Gastrocnemius medialis (tissue), 4 donors: ENCODE measurements at regions not wholly inside any gene's neighbourhood (a gene's known extent, or its start where the extent isn't known, plus 50 kb on each side); places are given as distances from the start of the nearest gene placed in this dataset.

Experiments used
- ATAC-seq, 2 donors: fragments of 150-250 bp; one replicate each; pipeline ENCODE4 v1.9.1; 2016
- DNase-seq, 2 donors: peaks; one replicate each; pipeline ENCODE4 v3.0.0-alpha.2; 2019
- H3K27ac ChIP-seq, 4 donors: fragments of 200-600 bp; sonication (generic); 1 replicate in 1 of 4; 2 replicates in 3 of 4; pipeline ENCODE4 v1.5.1; 2016 to 2018; ENCODE audit warnings: mild to moderate bottlenecking in 2 of 4, moderate library complexity in 1 of 4
- H3K27me3 ChIP-seq, 3 donors: fragments of 200-600 bp; sonication (generic) in 2 of 3; 1 replicate in 1 of 3; 2 replicates in 2 of 3; pipeline versions ENCODE4 v1.5.1 to v1.6.0; 2016 to 2019; ENCODE audit warnings: mild to moderate bottlenecking in 1 of 3, moderate library complexity in 1 of 3
- H3K36me3 ChIP-seq, 2 donors: fragments of 200-600 bp; sonication (generic) in 1 of 2; one replicate each; pipeline ENCODE4 v1.5.1; 2017 to 2018
- H3K4me1 ChIP-seq, 2 donors: fragments of 200-600 bp; sonication (generic) in 1 of 2; one replicate each; pipeline ENCODE4 v1.5.1; 2016 to 2017; ENCODE audit warnings: mild to moderate bottlenecking in 2 of 2
- H3K4me3 ChIP-seq, 4 donors: fragments of 200-600 bp; sonication (generic) in 3 of 4; 1 replicate in 1 of 4; 2 replicates in 3 of 4; pipeline ENCODE4 v1.5.1; 2016 to 2019; ENCODE audit warnings: mild to moderate bottlenecking in 2 of 4
- H3K9me3 ChIP-seq, 3 donors: fragments of 200-600 bp; sonication (generic) in 2 of 3; 1 replicate in 1 of 3; 2 replicates in 2 of 3; pipeline ENCODE4 v1.5.1; 2016 to 2019
- POLR2A ChIP-seq, 2 donors: fragments of 450-650 bp; IDR thresholded peaks; one replicate each; pipeline ENCODE4 v1.6.1; 2017; ENCODE audit warnings: antibody characterized with exemption in 2 of 2, mild to moderate bottlenecking in 2 of 2, moderate library complexity in 2 of 2
- in situ Hi-C, 4 donors: fragments of 200-750 bp; cut with MboI; loops; one replicate each; pipeline versions ENCODE4 v1.15.0 to v1.8.0; 2017; ENCODE audit warnings: low sequenced_read_pairs in 4 of 4
- intact Hi-C: fragments of 100-400 bp; cut with DNase I; formaldehyde crosslinking; loops from one replicate; pipeline ENCODE4 v1.15.1; 2023; ENCODE audit warnings: low total_unique reads
- TF ChIP-seq, protein P1 (sequence below), 5 experiments: fragments of 450-650 bp in 3 of 5; fragments of 200-600 bp in 2 of 5; sonication (generic) in 2 of 5; IDR thresholded peaks in 4 of 5; conservative IDR thresholded peaks in 1 of 5; 1 replicate in 4 of 5; 2 replicates in 1 of 5; pipeline ENCODE4 v1.5.1; 2016 to 2019; ENCODE audit warnings: antibody characterized with exemption in 5 of 5, mild to moderate bottlenecking in 3 of 5, moderate library complexity in 3 of 5

DNA sequence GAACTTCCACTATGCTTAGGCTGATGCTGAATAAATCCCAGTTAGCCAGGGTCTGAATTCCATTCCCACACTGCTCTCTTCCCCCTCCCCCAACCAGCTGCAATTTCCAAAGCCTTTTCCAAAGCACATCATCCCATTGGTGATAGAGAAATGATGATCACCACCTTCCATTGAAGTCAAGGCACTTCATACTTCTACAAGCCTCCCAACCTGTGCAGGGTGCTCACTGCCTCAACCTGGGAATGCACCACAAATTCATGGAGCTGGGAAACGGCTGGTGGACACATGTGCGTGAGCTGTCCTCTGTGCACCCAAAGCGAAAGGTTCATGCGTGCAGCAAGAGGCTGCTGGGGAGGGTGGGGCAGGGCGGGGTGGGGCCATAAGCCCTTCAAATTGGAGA lies 302.7 kb upstream of the IRX3 start:
- intact Hi-C loops, result no loop called here
- no peak for ATAC-seq
- TF ChIP-seq, protein P1, sequence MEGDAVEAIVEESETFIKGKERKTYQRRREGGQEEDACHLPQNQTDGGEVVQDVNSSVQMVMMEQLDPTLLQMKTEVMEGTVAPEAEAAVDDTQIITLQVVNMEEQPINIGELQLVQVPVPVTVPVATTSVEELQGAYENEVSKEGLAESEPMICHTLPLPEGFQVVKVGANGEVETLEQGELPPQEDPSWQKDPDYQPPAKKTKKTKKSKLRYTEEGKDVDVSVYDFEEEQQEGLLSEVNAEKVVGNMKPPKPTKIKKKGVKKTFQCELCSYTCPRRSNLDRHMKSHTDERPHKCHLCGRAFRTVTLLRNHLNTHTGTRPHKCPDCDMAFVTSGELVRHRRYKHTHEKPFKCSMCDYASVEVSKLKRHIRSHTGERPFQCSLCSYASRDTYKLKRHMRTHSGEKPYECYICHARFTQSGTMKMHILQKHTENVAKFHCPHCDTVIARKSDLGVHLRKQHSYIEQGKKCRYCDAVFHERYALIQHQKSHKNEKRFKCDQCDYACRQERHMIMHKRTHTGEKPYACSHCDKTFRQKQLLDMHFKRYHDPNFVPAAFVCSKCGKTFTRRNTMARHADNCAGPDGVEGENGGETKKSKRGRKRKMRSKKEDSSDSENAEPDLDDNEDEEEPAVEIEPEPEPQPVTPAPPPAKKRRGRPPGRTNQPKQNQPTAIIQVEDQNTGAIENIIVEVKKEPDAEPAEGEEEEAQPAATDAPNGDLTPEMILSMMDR (IDR thresholded peaks at IDR 0.05 in 4 of 5, conservative IDR thresholded peaks at IDR 0.05 in 1 of 5), result no peak
- no peak for TF ChIP-seq POLR2A (IDR thresholded peaks at IDR 0.05)

DNA sequence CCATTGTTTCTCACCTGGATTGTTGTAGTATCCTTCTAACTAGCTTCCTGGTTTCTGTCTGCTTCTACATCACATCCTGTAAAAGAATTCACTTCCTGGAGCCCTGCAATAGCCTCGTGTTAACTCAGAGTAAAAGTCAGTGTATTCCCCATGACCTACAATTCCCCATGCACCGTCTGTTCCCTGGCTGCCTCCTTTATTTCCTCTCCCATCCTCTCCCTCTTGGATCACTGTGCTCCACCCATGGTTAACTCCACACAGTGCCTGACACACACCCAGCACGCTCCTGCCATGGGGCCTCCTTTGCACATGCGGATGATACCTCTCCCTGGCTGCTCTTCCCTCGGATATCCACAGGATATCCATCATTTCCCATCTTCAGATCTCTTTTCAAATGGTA lies 301.4 kb upstream of the IRX3 start:
- Histone ChIP-seq H3K27me3 (no peaks in the 10 kb centered on the region), H3K4me3 (no peak overlapping the region), H3K9me3 (no peaks in the 10 kb centered on the region), H3K4me1 (no peaks in the 10 kb centered on the region), H3K27ac (no peak overlapping the region), H3K36me3 (no peaks in the 10 kb centered on the region)
- intact Hi-C loops, result no loop called here
- DNase-seq, result no peak
- TF ChIP-seq POLR2A (IDR thresholded peaks at IDR 0.05), result no peak
- TF ChIP-seq, protein P1 (IDR thresholded peaks at IDR 0.05 in 4 of 5, conservative IDR thresholded peaks at IDR 0.05 in 1 of 5), result no peak
- in situ Hi-C loops, result no loop called here
- ATAC-seq, result no peak

More for the DNA sequence above, 302.7 kb upstream of the IRX3 start:
- in situ Hi-C loops, result no loop called here
- no peak overlapping the region for H3K27ac ChIP-seq
- no peak for DNase-seq
- no peak overlapping the region for H3K4me3 ChIP-seq
- H3K36me3 ChIP-seq, result no peaks in the 10 kb centered on the region
- no peaks in the 10 kb centered on the region for H3K9me3 ChIP-seq
- H3K27me3 ChIP-seq, result no peaks in the 10 kb centered on the region
- no peaks in the 10 kb centered on the region for H3K4me1 ChIP-seq

DNA sequence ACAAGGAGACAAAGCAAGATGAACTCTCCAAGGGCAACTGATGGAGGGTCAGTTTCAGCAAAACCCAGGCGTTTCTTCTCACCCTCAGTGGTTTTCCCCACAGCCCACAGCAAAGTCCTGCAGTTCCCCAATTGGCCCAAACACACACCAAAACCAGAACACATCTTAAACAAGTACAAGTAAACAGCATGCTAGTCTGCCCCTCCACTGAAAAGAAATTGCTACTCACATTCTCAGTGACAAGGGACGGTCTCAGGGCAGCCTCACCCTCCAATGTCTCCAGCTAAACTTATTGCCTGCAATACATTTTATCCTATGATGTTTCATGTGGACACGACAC lies 300.6 kb upstream of the IRX3 start:
- ATAC-seq, result no peak
- H3K4me3 ChIP-seq, result no peak overlapping the region
- in situ Hi-C loops, result no loop called here

DNA sequence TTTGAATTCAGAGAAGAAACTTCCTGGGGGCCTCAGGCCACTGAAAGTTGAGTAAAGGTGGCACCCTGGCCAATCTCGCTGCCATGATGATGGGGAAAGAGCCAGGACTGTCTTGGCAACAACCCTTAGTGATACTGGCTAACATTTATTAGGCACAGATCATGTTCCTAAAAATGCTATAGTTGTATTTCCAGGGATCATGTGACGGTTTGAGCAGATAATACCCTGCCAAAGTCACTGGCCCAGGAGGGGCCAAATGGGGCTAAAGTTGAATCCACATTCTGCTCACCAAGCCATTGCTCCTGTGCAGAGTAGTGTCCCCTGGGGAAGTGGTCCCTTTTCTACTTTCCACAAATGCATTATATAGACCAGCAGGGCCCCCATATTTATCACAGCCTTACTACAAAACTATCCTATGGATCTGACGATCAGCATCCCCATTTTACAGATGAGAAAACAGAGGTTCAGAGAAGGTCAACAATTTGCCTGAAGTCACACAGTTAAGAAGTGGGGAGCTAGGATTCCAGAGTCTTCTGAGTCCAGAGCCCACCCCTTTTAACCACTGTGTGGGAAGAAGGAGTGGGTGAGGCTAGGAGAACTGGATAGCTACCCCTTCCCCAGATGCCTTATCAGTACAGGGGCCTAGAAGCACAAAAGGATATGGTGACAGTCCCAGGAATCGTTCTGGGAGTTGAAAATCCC lies 300.0 kb upstream of the IRX3 start:
- in situ Hi-C loops, result no loop called here
- no peak for DNase-seq
- ATAC-seq, result no peak

More for the DNA sequence above, 300.6 kb upstream of the IRX3 start:
- Histone ChIP-seq H3K36me3 (no peaks in the 10 kb centered on the region), H3K27ac (no peak overlapping the region), H3K27me3 (no peaks in the 10 kb centered on the region), H3K9me3 (no peaks in the 10 kb centered on the region), H3K4me1 (no peaks in the 10 kb centered on the region)
- TF ChIP-seq POLR2A (IDR thresholded peaks at IDR 0.05), result no peak
- TF ChIP-seq, protein P1 (IDR thresholded peaks at IDR 0.05 in 4 of 5, conservative IDR thresholded peaks at IDR 0.05 in 1 of 5), result no peak
- no peak for DNase-seq
- intact Hi-C loops, result no loop called here

More for the DNA sequence above, 300.0 kb upstream of the IRX3 start:
- no peaks in the 10 kb centered on the region for H3K36me3 ChIP-seq
- intact Hi-C loops, result no loop called here
- no peaks in the 10 kb centered on the region for H3K9me3 ChIP-seq
- H3K4me3 ChIP-seq, result no peak overlapping the region
- H3K27ac ChIP-seq, result no peak overlapping the region
- H3K27me3 ChIP-seq, result no peaks in the 10 kb centered on the region
- no peak for TF ChIP-seq POLR2A (IDR thresholded peaks at IDR 0.05)
- TF ChIP-seq, protein P1 (IDR thresholded peaks at IDR 0.05 in 4 of 5, conservative IDR thresholded peaks at IDR 0.05 in 1 of 5), result no peak
- H3K4me1 ChIP-seq, result no peaks in the 10 kb centered on the region
